Mesenchymal stem cell (in vitro differentiated cells and primary cell): ENCODE measurements at regions not wholly inside any gene's neighbourhood (a gene's known extent, or its start where the extent isn't known, plus 50 kb on each side); places are given as distances from the start of the nearest gene placed in this dataset.

Source experiments
- DNase-seq: peaks from one replicate; pipeline ENCODE4 v3.0.0-alpha.2; 2013
- H2AFZ ChIP-seq: one replicate; pipeline ENCODE4 v1.6.1; 2013; ENCODE audit warnings: low read depth, mild to moderate bottlenecking, control low read depth, inconsistent platforms, low read length, moderate library complexity
- H2AK5ac ChIP-seq: 2 replicates; pipeline ENCODE4 v1.6.1; 2013; ENCODE audit warnings: low read length, moderate library complexity, mild to moderate bottlenecking, inconsistent platforms; ENCODE audit not compliant: severe bottlenecking
- H2BK120ac ChIP-seq: one replicate; pipeline ENCODE4 v1.6.1; 2013; ENCODE audit warnings: low read depth, mild to moderate bottlenecking, inconsistent platforms, low read length, moderate library complexity
- H2BK12ac ChIP-seq, 2 experiments: one replicate each; pipeline ENCODE4 v1.6.1; 2013; ENCODE audit warnings: inconsistent platforms in 2 of 2, low read length in 2 of 2, mild to moderate bottlenecking in 2 of 2, moderate library complexity in 2 of 2, control low read depth in 1 of 2
- H2BK15ac ChIP-seq: one replicate; pipeline ENCODE4 v1.6.1; 2013; ENCODE audit warnings: mild to moderate bottlenecking, low read depth, inconsistent platforms; ENCODE audit not compliant: poor library complexity, severe bottlenecking
- H2BK5ac ChIP-seq: 2 replicates; pipeline ENCODE4 v1.6.1; 2013; ENCODE audit warnings: low read depth, mild to moderate bottlenecking, low read length, control low read depth, inconsistent platforms; ENCODE audit not compliant: poor library complexity, severe bottlenecking
- H3K14ac ChIP-seq, 2 experiments: one replicate each; pipeline ENCODE4 v1.6.1; 2013; ENCODE audit warnings: inconsistent platforms in 2 of 2, low read length in 2 of 2, control low read depth in 1 of 2, mild to moderate bottlenecking in 1 of 2, moderate library complexity in 1 of 2
- H3K18ac ChIP-seq, 2 experiments: one replicate each; pipeline ENCODE4 v1.6.1; 2013; ENCODE audit warnings: inconsistent platforms in 2 of 2, low read length in 2 of 2, control low read depth in 1 of 2, low read depth in 1 of 2, mild to moderate bottlenecking in 1 of 2
- H3K23ac ChIP-seq, 2 experiments: one replicate each; pipeline ENCODE4 v1.6.1; 2013; ENCODE audit warnings: inconsistent platforms in 2 of 2, low read length in 2 of 2, mild to moderate bottlenecking in 2 of 2, moderate library complexity in 2 of 2, control low read depth in 1 of 2
- H3K27ac ChIP-seq: 2 replicates; pipeline ENCODE4 v1.5.1; 2013; ENCODE audit warnings: mild to moderate bottlenecking, moderate library complexity, low read length, control low read depth, inconsistent platforms; ENCODE audit not compliant: poor library complexity, severe bottlenecking
- H3K27me3 ChIP-seq, 2 experiments: 2 replicates each; pipeline versions ENCODE4 v1.6.1 to v1.7.0; 2013; ENCODE audit warnings: low read length in 2 of 2, mild to moderate bottlenecking in 2 of 2, moderate library complexity in 2 of 2, control low read depth in 1 of 2, inconsistent platforms in 1 of 2; ENCODE audit not compliant: control insufficient read depth in 1 of 2, insufficient read depth in 1 of 2
- H3K36me3 ChIP-seq, 2 experiments: 2 replicates each; pipeline versions ENCODE4 v1.6.1 to v1.7.0; 2013; ENCODE audit warnings: low read length in 2 of 2, control low read depth in 1 of 2, inconsistent platforms in 1 of 2, low read depth in 1 of 2, mild to moderate bottlenecking in 1 of 2; ENCODE audit not compliant: insufficient read depth in 2 of 2, control insufficient read depth in 1 of 2
- H3K4ac ChIP-seq, 2 experiments: one replicate each; pipeline ENCODE4 v1.6.1; 2013; ENCODE audit warnings: inconsistent platforms in 2 of 2, low read length in 2 of 2, mild to moderate bottlenecking in 2 of 2, moderate library complexity in 2 of 2, control low read depth in 1 of 2, low read depth in 1 of 2
- H3K4me1 ChIP-seq: 2 replicates; pipeline ENCODE4 v1.6.1; 2013; ENCODE audit warnings: low read depth, low read length, control low read depth; ENCODE audit not compliant: control insufficient read depth, insufficient read depth
- H3K4me2 ChIP-seq: 2 replicates; pipeline ENCODE4 v1.6.1; 2013; ENCODE audit warnings: low read length, mild to moderate bottlenecking, inconsistent platforms; ENCODE audit not compliant: poor library complexity, severe bottlenecking
- H3K4me3 ChIP-seq, 2 experiments: 2 replicates each; pipeline versions ENCODE4 v1.5.1 to v1.7.0; 2013; ENCODE audit warnings: low read length in 2 of 2, mild to moderate bottlenecking in 2 of 2, control low read depth in 1 of 2, low read depth in 1 of 2; ENCODE audit not compliant: insufficient read depth in 1 of 2
- H3K79me1 ChIP-seq: replicated peaks from 2 replicates; pipeline ENCODE4 v1.6.1; 2013; ENCODE audit warnings: mild to moderate bottlenecking, control low read depth, low read length, inconsistent platforms; ENCODE audit not compliant: poor library complexity, severe bottlenecking
- H3K9ac ChIP-seq: 2 replicates; pipeline ENCODE4 v1.7.0; 2013; ENCODE audit warnings: mild to moderate bottlenecking, low read length, moderate library complexity
- H3K9me3 ChIP-seq: 2 replicates; pipeline ENCODE4 v1.7.0; 2013; ENCODE audit warnings: mild to moderate bottlenecking, low read length; ENCODE audit not compliant: control insufficient read depth
- H4K8ac ChIP-seq: one replicate; pipeline ENCODE4 v1.6.1; 2013; ENCODE audit warnings: inconsistent platforms, mild to moderate bottlenecking, low read length, moderate library complexity
- H4K91ac ChIP-seq: one replicate; pipeline ENCODE4 v1.6.1; 2013; ENCODE audit warnings: mild to moderate bottlenecking, low read length, inconsistent platforms
- WGBS: methylation state at CpG from one replicate; pipeline ENCODE4 v1.1.7; 2013; ENCODE audit warnings: mixed read lengths; 5-methylcytosine and 5-hydroxymethylcytosine counted together

DNA sequence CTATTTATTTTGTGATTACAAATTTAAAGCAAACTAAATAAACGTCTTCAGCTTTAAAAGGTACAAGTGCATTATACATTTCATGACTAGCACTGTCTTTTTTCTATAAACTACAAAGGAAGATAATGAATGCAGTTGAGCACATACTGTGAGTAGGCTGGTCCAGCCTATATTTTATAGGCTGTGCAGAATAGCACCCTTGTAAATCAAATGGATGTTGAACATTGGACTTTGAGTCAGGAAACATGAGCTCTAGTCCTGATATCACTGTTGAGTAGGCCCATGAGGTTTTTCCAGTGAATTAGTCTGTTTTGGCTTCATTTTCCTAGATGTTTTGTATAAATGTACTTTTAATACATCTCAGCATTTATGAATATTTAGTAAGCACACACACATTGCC is 447.3 kb upstream of the KCNMB2 start:
- Histone ChIP-seq H3K79me1 (no peaks in the 10 kb centered on the region), H2BK12ac (no peak overlapping the region), H3K4me3 (no peak overlapping the region), H3K14ac (no peak overlapping the region), H3K4me2 (no peak overlapping the region), H3K18ac (no peak overlapping the region), H3K9ac (no peak overlapping the region), H4K91ac (no peak overlapping the region), H2BK120ac (no peak overlapping the region), H3K9me3 (peaks cover 8% of the 10 kb centered on the region), H2BK5ac (no peak overlapping the region), H3K36me3 (no peaks in the 10 kb centered on the region), H4K8ac (no peak overlapping the region), H2AFZ (no peak overlapping the region), H2BK15ac (no peak overlapping the region), H3K27ac (no peak overlapping the region), H3K27me3 (no peaks in the 10 kb centered on the region), H3K4ac (no peak overlapping the region), H3K4me1 (peaks cover 2% of the 10 kb centered on the region), H2AK5ac (no peak overlapping the region), H3K23ac (no peak overlapping the region)
- WGBS: no CpG with 5 or more reads among the region's 1 CpG
- no peak for DNase-seq

DNA sequence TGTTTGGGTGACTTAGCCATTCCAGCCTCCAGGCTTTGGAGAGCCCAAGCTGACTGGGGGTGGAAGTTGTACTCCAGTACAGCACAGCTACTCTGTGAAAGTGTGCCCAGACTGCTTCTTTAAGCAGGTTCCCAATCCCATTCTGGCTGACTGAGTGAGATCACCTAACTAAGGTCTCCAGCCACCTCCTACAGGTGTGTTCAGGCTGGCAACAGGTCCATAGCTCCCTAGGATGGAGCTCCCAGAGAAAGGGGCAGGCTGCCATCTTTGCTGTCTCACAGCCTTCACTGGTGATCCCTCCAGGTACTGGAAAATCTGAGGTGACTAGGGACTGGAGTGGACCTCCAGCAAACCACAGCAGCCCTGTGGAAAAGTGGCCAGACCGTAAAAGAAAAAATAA is 445.3 kb upstream of the KCNMB2 start:
- Histone ChIP-seq H3K4ac (no peak overlapping the region), H3K18ac (no peak overlapping the region), H3K9me3 (peaks cover 19% of the 10 kb centered on the region), H2BK15ac (no peak overlapping the region), H2BK12ac (no peak overlapping the region), H3K4me2 (no peak overlapping the region), H2AFZ (no peak overlapping the region), H3K36me3 (no peaks in the 10 kb centered on the region), H2BK120ac (no peak overlapping the region), H3K27ac (no peak overlapping the region), H3K79me1 (no peaks in the 10 kb centered on the region), H2AK5ac (no peak overlapping the region), H3K9ac (no peak overlapping the region), H4K8ac (no peak overlapping the region), H3K4me1 (no peaks in the 10 kb centered on the region), H3K4me3 (no peak overlapping the region), H3K27me3 (no peaks in the 10 kb centered on the region), H4K91ac (no peak overlapping the region), H3K14ac (no peak overlapping the region), H2BK5ac (no peak overlapping the region), H3K23ac (no peak overlapping the region)
- no peak for DNase-seq
- WGBS: 100% methylated on average over 1 of the region's 1 CpG

DNA sequence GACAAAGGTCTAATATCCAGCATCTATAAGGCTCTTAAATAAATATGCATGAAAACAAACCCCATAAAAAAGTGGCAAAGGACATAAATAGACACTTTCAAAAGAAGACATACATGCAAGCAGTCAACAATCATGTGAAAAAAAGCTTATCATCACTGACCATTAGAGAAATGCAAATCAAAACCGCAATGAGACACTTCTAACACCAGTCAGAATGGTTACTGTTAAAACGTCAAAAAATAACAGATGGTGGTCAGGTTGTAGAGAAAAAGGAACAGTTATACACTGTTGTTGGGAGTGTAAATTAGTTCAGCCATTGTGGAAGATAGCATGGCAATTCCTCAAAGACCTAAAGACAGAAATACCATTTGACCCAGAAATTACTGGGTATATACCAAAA is 440.7 kb upstream of the KCNMB2 start:
- DNase-seq: no peak
- 100% methylated on average over 1 of the region's 2 CpGs for WGBS
- H3K27ac ChIP-seq: no peak overlapping the region
- H2BK12ac ChIP-seq: no peak overlapping the region
- no peaks in the 10 kb centered on the region for H3K4me1 ChIP-seq
- H2BK120ac ChIP-seq: no peak overlapping the region
- no peak overlapping the region for H2BK5ac ChIP-seq
- no peaks in the 10 kb centered on the region for H3K79me1 ChIP-seq
- H3K27me3 ChIP-seq: no peaks in the 10 kb centered on the region
- no peak overlapping the region for H3K23ac ChIP-seq
- H3K4me3 ChIP-seq: no peak overlapping the region
- no peak overlapping the region for H3K4me2 ChIP-seq
- no peaks in the 10 kb centered on the region for H3K36me3 ChIP-seq
- no peak overlapping the region for H4K91ac ChIP-seq
- H2BK15ac ChIP-seq: no peak overlapping the region
- no peak overlapping the region for H4K8ac ChIP-seq
- no peak overlapping the region for H3K18ac ChIP-seq
- H2AK5ac ChIP-seq: no peak overlapping the region
- no peak overlapping the region for H3K4ac ChIP-seq
- H2AFZ ChIP-seq: no peak overlapping the region
- no peak overlapping the region for H3K14ac ChIP-seq
- H3K9ac ChIP-seq: no peak overlapping the region
- H3K9me3 ChIP-seq: peaks cover 19% of the 10 kb centered on the region

DNA sequence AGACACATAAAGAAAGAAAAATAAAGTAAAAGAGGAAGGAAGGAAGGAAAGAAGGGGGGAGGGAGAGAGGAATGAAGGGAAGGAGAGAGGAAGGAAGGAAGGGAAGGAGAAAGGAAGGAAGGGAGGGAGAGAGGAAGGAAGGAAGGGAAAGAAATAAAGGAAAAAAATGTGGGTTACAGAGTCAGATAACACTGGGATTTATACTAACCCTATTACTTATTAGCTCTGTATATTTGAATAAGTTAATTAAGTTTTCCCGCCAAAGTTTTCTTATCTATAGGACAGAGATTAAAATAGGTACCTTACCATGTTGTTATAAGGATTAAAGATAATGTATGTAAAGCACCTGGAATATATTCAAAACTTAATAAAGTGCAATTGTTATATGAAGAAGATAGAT is 439.3 kb upstream of the KCNMB2 start:
- Histone ChIP-seq H3K27me3 (no peaks in the 10 kb centered on the region), H3K9ac (no peak overlapping the region), H3K9me3 (peaks cover 19% of the 10 kb centered on the region), H4K91ac (no peak overlapping the region), H3K4me3 (no peak overlapping the region), H2AFZ (no peak overlapping the region), H2AK5ac (no peak overlapping the region), H2BK15ac (no peak overlapping the region), H3K4me1 (no peaks in the 10 kb centered on the region), H3K36me3 (no peaks in the 10 kb centered on the region), H3K4ac (no peak overlapping the region), H3K79me1 (no peaks in the 10 kb centered on the region), H3K27ac (no peak overlapping the region), H4K8ac (no peak overlapping the region), H2BK120ac (no peak overlapping the region), H3K23ac (no peak overlapping the region), H3K14ac (no peak overlapping the region), H3K4me2 (no peak overlapping the region), H2BK5ac (no peak overlapping the region), H3K18ac (no peak overlapping the region), H2BK12ac (no peak overlapping the region)
- no peak for DNase-seq
- WGBS: no CpG with 5 or more reads among the region's 1 CpG
